Gastrocnemius medialis (tissue), 4 donors: ENCODE measurements at regions not wholly inside any gene's neighbourhood (a gene's known extent, or its start where the extent isn't known, plus 50 kb on each side); places are given as distances from the start of the nearest gene placed in this dataset.

Experiments
- ATAC-seq, 2 donors: fragments of 150-250 bp; one replicate each; pipeline ENCODE4 v1.9.1; 2016
- DNase-seq, 2 donors: peaks; one replicate each; pipeline ENCODE4 v3.0.0-alpha.2; 2019
- H3K27ac ChIP-seq, 4 donors: fragments of 200-600 bp; sonication (generic); 1 replicate in 1 of 4; 2 replicates in 3 of 4; pipeline ENCODE4 v1.5.1; 2016 to 2018; ENCODE audit warnings: mild to moderate bottlenecking in 2 of 4, moderate library complexity in 1 of 4
- H3K27me3 ChIP-seq, 3 donors: fragments of 200-600 bp; sonication (generic) in 2 of 3; 1 replicate in 1 of 3; 2 replicates in 2 of 3; pipeline versions ENCODE4 v1.5.1 to v1.6.0; 2016 to 2019; ENCODE audit warnings: mild to moderate bottlenecking in 1 of 3, moderate library complexity in 1 of 3
- H3K36me3 ChIP-seq, 2 donors: fragments of 200-600 bp; sonication (generic) in 1 of 2; one replicate each; pipeline ENCODE4 v1.5.1; 2017 to 2018
- H3K4me1 ChIP-seq, 2 donors: fragments of 200-600 bp; sonication (generic) in 1 of 2; one replicate each; pipeline ENCODE4 v1.5.1; 2016 to 2017; ENCODE audit warnings: mild to moderate bottlenecking in 2 of 2
- H3K4me3 ChIP-seq, 4 donors: fragments of 200-600 bp; sonication (generic) in 3 of 4; 1 replicate in 1 of 4; 2 replicates in 3 of 4; pipeline ENCODE4 v1.5.1; 2016 to 2019; ENCODE audit warnings: mild to moderate bottlenecking in 2 of 4
- H3K9me3 ChIP-seq, 3 donors: fragments of 200-600 bp; sonication (generic) in 2 of 3; 1 replicate in 1 of 3; 2 replicates in 2 of 3; pipeline ENCODE4 v1.5.1; 2016 to 2019
- CTCF ChIP-seq, 5 experiments: fragments of 450-650 bp in 3 of 5; fragments of 200-600 bp in 2 of 5; sonication (generic) in 2 of 5; IDR thresholded peaks in 4 of 5; conservative IDR thresholded peaks in 1 of 5; 1 replicate in 4 of 5; 2 replicates in 1 of 5; pipeline ENCODE4 v1.5.1; 2016 to 2019; ENCODE audit warnings: antibody characterized with exemption in 5 of 5, mild to moderate bottlenecking in 3 of 5, moderate library complexity in 3 of 5
- POLR2A ChIP-seq, 2 donors: fragments of 450-650 bp; IDR thresholded peaks; one replicate each; pipeline ENCODE4 v1.6.1; 2017; ENCODE audit warnings: antibody characterized with exemption in 2 of 2, mild to moderate bottlenecking in 2 of 2, moderate library complexity in 2 of 2
- in situ Hi-C, 4 donors: fragments of 200-750 bp; cut with MboI; loops; one replicate each; pipeline versions ENCODE4 v1.15.0 to v1.8.0; 2017; ENCODE audit warnings: low sequenced_read_pairs in 4 of 4
- intact Hi-C: fragments of 100-400 bp; cut with DNase I; formaldehyde crosslinking; loops from one replicate; pipeline ENCODE4 v1.15.1; 2023; ENCODE audit warnings: low total_unique reads

- ATAC-seq (no peak), DNase-seq (no peak)
- intact Hi-C loops (no loop called here), in situ Hi-C loops (no loop called here)
- H3K27me3 ChIP-seq = no peaks in the 10 kb centered on the region
- no peak overlapping the region for H3K27ac ChIP-seq
- TF ChIP-seq CTCF (IDR thresholded peaks at IDR 0.05 in 4 of 5, conservative IDR thresholded peaks at IDR 0.05 in 1 of 5) (no peak), POLR2A (IDR thresholded peaks at IDR 0.05) (no peak)
- no peak overlapping the region for H3K4me3 ChIP-seq
- no peaks in the 10 kb centered on the region for H3K36me3 ChIP-seq
- no peaks in the 10 kb centered on the region for H3K4me1 ChIP-seq
- H3K9me3 ChIP-seq = no peaks in the 10 kb centered on the region
Measured at GRCh38 chr7:84823530-84823929, 363.3 kb downstream of the SEMA3D start.

- DNase-seq = no peak
- H3K27ac ChIP-seq = no peak overlapping the region
- no peaks in the 10 kb centered on the region for H3K36me3 ChIP-seq
- intact Hi-C loops (no loop called here), in situ Hi-C loops (no loop called here)
- H3K4me3 ChIP-seq = no peak overlapping the region
- no peaks in the 10 kb centered on the region for H3K9me3 ChIP-seq
- no peak for ATAC-seq
- no peak for TF ChIP-seq POLR2A (IDR thresholded peaks at IDR 0.05)
- TF ChIP-seq CTCF (IDR thresholded peaks at IDR 0.05 in 4 of 5, conservative IDR thresholded peaks at IDR 0.05 in 1 of 5) = no peak
- no peaks in the 10 kb centered on the region for H3K4me1 ChIP-seq
- no peaks in the 10 kb centered on the region for H3K27me3 ChIP-seq
Measured at GRCh38 chr7:84822941-84823510, 363.8 kb downstream of the SEMA3D start.

DNA sequence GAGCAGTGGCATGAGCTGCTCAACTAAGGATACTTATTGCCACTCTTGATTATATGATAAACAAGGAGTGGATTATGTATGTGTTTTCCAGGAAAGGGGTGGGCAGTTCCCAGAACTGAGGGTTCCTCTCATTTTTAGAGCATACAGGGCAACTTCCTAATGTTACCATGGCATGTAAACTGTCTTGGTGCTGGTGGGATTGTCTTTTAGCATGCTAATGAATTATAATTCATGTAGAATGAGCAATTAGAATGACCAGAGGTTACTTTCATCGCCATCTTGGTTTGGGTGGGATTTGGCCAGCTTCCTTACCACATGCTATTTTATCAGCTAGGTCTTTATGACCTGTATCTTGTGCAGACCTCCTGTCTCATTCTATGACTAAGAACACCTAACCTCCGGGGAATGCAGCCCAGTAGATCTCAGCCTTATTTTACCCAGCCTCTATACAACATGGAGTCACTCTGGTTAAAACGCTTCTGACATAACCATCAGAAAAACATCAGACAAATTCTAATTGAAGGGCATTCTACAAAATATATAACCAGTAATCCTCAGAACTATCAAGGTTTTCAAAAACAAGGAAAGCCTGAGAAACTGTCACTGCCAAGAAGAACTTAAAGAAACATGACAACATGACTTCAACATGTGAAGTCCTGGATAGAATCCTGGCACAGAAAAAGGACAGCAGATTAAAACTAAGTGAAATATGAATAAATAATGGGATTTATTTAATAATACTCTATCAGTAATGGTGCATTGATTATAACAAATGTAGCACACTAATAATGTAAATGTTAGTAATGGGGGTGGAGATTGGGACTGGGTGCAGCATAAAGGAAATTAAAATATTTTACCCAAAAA lies 365.0 kb downstream of the SEMA3D start:
- H3K4me1 ChIP-seq = no peaks in the 10 kb centered on the region
- H3K4me3 ChIP-seq = no peak overlapping the region
- no peaks in the 10 kb centered on the region for H3K9me3 ChIP-seq
- intact Hi-C loops (no loop called here), in situ Hi-C loops (no loop called here)
- ATAC-seq (no peak), DNase-seq (no peak)
- H3K27me3 ChIP-seq = no peaks in the 10 kb centered on the region
- H3K27ac ChIP-seq = no peak overlapping the region
- no peaks in the 10 kb centered on the region for H3K36me3 ChIP-seq
- TF ChIP-seq POLR2A (IDR thresholded peaks at IDR 0.05) = no peak
- TF ChIP-seq CTCF (IDR thresholded peaks at IDR 0.05 in 4 of 5, conservative IDR thresholded peaks at IDR 0.05 in 1 of 5) = no peak

DNA sequence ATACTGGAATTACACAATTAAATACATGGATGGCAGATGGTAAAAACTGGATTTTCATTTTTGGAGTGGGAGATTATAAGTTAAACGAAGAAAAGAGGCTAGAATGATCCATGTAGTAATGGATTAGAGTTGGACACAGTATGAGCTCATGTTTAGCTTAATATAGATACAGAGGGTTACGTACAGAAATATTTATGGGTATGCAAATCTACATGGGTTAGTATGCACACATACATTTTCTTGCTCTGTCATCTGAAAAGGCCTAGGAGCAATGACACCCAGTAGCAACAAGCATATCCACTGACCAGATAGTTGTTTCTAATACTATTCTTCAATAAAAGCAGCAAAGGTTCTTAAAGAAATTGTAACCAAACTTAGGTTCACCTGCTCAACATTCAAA lies 366.4 kb downstream of the SEMA3D start:
- in situ Hi-C loops = no loop called here
- intact Hi-C loops = no loop called here

More for the DNA sequence above, 366.4 kb downstream of the SEMA3D start:
- Histone ChIP-seq H3K27me3 (no peaks in the 10 kb centered on the region), H3K9me3 (no peaks in the 10 kb centered on the region), H3K27ac (no peak overlapping the region), H3K4me3 (no peak overlapping the region), H3K4me1 (no peaks in the 10 kb centered on the region), H3K36me3 (no peaks in the 10 kb centered on the region)
- DNase-seq (no peak), ATAC-seq (no peak)
- no peak for TF ChIP-seq CTCF (IDR thresholded peaks at IDR 0.05 in 4 of 5, conservative IDR thresholded peaks at IDR 0.05 in 1 of 5)
